GM12865 (cell line): ENCODE measurements at regions not wholly inside any gene's neighbourhood (a gene's known extent, or its start where the extent isn't known, plus 50 kb on each side); places are given as distances from the start of the nearest gene placed in this dataset.

ENCODE experiments used
- DNase-seq: peaks from one replicate; pipeline ENCODE4 v3.0.0; 2010; ENCODE audit warnings: low read depth
- H3K4me3 ChIP-seq: 2 replicates; pipeline ENCODE4 v1.5.1; 2011; ENCODE audit warnings: mild to moderate bottlenecking, low read depth, low read length, control low read depth
- TF ChIP-seq, protein P1 (sequence below): IDR thresholded peaks from 2 replicates; pipeline ENCODE4 v1.5.1; 2011; ENCODE audit warnings: low read length, control low read depth, low read depth, inconsistent platforms; ENCODE audit not compliant: insufficient read depth; ENCODE audit errors: missing control alignments

DNA sequence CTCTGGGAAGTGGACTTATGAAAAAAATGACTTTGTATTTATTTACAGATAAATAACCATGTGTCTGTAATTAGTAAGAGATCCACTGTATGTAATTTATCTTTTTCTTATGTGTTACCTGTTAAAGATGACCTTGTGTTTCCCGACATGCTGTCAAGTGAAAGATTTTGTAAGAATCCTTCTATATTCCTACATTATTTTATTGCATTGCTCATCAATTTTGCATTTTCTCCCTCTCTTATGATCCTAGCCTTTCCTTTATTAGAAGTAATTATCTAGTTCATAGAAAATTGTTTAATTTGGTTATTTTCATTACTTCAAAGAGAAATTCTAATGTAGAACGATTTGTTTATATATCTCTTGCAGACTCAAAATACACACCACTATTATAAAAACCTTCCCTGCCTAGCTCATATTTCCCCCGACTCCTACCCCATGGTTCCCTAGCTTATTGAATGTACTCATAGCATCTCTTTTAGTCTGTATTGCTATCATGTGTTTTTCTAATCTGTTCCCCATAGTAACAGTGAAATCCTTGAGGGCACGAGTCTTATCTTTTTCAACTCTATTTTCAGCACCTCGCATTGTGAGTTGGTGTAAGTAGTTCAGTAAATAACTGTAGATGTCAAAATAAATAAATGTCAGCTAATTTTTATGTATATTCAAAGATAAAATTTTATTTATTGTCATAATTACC is 774.4 kb downstream of the HDGFL1 start:
- TF ChIP-seq, protein P1, sequence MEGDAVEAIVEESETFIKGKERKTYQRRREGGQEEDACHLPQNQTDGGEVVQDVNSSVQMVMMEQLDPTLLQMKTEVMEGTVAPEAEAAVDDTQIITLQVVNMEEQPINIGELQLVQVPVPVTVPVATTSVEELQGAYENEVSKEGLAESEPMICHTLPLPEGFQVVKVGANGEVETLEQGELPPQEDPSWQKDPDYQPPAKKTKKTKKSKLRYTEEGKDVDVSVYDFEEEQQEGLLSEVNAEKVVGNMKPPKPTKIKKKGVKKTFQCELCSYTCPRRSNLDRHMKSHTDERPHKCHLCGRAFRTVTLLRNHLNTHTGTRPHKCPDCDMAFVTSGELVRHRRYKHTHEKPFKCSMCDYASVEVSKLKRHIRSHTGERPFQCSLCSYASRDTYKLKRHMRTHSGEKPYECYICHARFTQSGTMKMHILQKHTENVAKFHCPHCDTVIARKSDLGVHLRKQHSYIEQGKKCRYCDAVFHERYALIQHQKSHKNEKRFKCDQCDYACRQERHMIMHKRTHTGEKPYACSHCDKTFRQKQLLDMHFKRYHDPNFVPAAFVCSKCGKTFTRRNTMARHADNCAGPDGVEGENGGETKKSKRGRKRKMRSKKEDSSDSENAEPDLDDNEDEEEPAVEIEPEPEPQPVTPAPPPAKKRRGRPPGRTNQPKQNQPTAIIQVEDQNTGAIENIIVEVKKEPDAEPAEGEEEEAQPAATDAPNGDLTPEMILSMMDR, result no peak
- DNase-seq, result no peak
- H3K4me3 ChIP-seq, result no peak overlapping the region

DNA sequence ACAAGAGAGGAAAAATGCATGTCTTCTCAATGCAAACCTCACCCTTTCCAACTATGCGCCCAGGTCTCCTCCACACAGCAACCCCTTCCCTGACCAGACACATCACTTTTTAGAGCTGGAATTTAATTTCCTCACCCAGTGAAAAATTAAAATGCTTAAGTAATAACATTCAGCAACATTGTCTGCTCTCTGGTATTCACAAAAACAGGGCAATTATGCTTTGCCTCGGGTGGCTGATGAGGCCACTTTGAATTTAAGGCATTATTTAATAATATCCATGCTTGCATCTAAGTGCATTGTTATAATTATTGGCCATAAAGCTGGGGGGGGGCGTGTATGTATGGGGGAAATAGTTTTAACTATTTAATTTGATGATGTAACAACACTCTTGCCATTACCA is 777.8 kb upstream of the NRSN1 start:
- H3K4me3 ChIP-seq, result no peak overlapping the region
- TF ChIP-seq, protein P1, result no peak
- DNase-seq, result no peak

DNA sequence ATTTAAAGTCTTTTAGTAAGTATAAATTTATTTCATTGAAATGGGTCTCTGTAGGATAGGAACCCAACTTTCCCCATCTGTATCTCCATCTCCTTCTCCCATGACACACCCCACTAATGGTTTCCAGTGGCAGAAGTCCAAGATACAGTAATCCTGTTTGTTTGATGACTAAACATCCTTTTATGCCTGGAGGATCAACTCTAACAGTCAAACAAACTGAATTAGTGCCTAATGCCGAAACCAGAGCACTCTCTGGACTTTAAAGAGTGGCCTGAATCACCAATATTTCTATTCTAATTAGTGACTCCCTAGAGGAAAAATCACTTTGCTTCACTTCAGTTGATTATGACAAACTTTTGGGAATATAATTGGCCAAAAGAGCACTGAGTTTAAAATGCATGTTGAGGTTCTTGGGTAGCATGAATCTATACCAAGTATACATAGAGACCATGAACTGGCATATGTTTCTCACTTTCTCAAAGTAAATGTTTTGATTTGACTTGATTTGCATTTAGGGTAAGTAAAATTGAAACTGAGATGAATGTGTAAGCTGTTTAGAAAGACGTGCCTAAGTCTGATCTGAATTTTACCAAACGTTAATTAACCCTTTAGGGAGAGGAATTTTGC is 776.4 kb upstream of the NRSN1 start:
- no peak overlapping the region for H3K4me3 ChIP-seq
- no peak for DNase-seq
- TF ChIP-seq, protein P1, result no peak

DNA sequence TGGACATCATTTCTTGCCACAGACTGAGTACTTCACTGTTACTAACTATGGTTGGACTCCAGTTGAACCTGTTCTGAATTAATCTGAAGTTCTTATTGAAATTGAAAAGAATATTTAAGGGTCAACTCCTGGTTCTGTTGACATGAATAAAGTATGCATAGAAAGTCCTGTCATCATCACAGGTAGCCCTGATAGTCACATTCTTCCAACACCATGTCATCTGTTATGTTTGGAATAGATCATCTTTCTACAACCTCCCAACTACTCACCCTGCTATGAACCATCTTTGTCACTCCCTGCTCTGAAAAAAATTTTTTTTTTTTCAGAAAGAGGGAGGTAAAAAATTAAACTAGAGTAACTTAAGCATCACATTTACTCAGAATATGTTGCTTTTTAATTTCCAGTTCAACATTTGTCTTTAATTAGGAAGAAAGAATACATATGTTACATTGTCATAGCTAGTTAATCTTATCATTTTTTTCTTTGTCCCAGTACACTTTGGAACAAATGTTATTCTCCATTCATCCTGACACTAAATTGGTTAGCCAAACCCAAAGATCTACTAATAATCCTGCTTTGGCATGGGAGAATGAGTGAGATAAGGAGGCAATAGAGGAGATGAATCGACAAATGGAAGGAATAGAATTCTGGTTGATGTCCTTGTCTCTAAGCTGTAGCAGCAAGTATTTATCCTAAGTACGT is 775.1 kb upstream of the NRSN1 start:
- no peak for DNase-seq
- H3K4me3 ChIP-seq, result no peak overlapping the region
- TF ChIP-seq, protein P1, result no peak

DNA sequence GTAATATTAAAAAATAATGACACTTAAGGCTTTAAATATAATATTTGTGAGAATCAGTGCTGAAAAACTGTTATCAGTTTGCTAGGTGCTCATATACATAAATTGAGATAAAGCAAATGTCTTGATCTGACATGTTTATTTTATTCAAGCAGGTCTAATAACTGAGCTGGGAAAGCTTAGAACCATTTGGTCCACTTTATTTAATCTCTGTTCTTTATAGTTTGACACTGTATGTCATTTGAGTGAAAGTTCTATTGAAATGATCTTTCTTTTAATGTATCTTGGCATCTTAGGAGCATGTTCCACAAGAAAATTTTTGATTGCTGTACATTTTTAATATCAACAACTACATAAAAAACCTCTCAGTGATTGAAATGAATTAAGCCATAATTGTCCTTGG is 772.0 kb upstream of the NRSN1 start:
- TF ChIP-seq, protein P1, result no peak
- no peak for DNase-seq
- H3K4me3 ChIP-seq, result no peak overlapping the region

DNA sequence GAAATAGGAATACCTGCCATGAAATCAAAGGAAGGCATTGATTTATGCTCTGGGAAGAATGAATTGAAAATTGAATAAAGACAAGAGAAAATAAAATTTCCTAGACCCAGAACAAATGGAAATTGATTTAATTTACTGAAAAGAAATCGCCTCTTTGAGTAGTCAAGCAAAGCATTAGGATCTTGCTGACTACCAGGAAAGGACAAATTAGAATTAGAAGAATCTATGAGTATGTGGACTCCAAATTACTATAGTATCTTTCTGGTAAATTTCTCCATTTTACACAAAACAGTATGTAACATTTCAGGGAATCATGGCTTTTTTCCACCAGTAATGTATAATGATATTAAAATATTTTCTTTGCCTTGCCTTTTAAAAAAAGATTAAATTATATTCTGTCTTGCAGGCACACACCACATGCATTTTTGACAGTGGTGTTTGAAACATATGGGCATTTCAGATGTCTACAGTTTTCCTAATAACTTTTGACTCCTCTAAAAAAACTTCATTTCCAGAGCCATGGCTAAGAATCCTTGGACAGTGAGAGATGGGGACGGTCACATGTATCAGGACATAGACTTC is 768.7 kb upstream of the NRSN1 start:
- no peak overlapping the region for H3K4me3 ChIP-seq
- DNase-seq, result no peak
- TF ChIP-seq, protein P1, result no peak
